Transverse colon (tissue), 4 donors: ENCODE measurements at regions not wholly inside any gene's neighbourhood (a gene's known extent, or its start where the extent isn't known, plus 50 kb on each side); places are given as distances from the start of the nearest gene placed in this dataset.

Source experiments
- CTCF ChIP-seq, 5 experiments: fragments of 200-600 bp in 3 of 5; fragments of 450-650 bp in 2 of 5; sonication (generic) in 3 of 5; IDR thresholded peaks; 1 replicate in 2 of 5; 2 replicates in 3 of 5; pipeline ENCODE4 v1.5.1; 2016 to 2017; ENCODE audit warnings: antibody characterized with exemption in 5 of 5, inconsistent platforms in 3 of 5, mild to moderate bottlenecking in 2 of 5, moderate library complexity in 1 of 5
- EP300 ChIP-seq: sonication (generic); formaldehyde crosslinking; IDR thresholded peaks from one replicate; pipeline ENCODE4 v1.6.1; 2017; ENCODE audit warnings: antibody characterized with exemption, low read depth
- POLR2A ChIP-seq: fragments of 450-650 bp; IDR thresholded peaks from one replicate; pipeline ENCODE4 v1.6.1; 2016; ENCODE audit warnings: antibody characterized with exemption, mild to moderate bottlenecking, moderate library complexity
- POLR2AphosphoS5 ChIP-seq, 3 donors: sonication (generic); formaldehyde crosslinking; IDR thresholded peaks; one replicate each; pipeline ENCODE4 v1.6.1; 2016; ENCODE audit warnings: antibody characterized with exemption in 3 of 3

- no peak for TF ChIP-seq CTCF (IDR thresholded peaks at IDR 0.05)
- TF ChIP-seq EP300 = no peak
- no peak for TF ChIP-seq POLR2A
- TF ChIP-seq POLR2AphosphoS5 (IDR thresholded peaks at IDR 0.05) = no peak
These were observed 51.3 kb downstream of the TET3 start for GRCh38 chr2:74036010-74036409.
